ENCODE measurements at regions not wholly inside any gene's neighbourhood (a gene's known extent, or its start where the extent isn't known, plus 50 kb on each side); places are given as distances from the start of the nearest gene placed in this dataset.

- TF ChIP-seq CTCF (IDR thresholded peaks at IDR 0.05), result no peak
- intact Hi-C loops (cut with micrococcal nuclease), result no loop called here
- no peak overlapping the region for H3K27ac Mint-ChIP-seq
- no peak overlapping the region for H3K4me3 ChIP-seq (ENCODE audit: low read length)
- WGBS (ENCODE audit: insufficient coverage), result 81% methylated on average over 3 of the region's 3 CpGs
- H3K36me3 ChIP-seq (ENCODE audit: control insufficient read depth, insufficient read depth, low read length), result no peaks in the 10 kb centered on the region
- ATAC-seq (no peak), DNase-seq (no peak)
- no peaks in the 10 kb centered on the region for H3K4me1 Mint-ChIP-seq
- H3K36me3 Mint-ChIP-seq, result no peaks in the 10 kb centered on the region
- H3K27me3 ChIP-seq (ENCODE audit: control insufficient read depth, insufficient read depth, low read length), result no peaks in the 10 kb centered on the region
- H3K4me1 ChIP-seq (ENCODE audit: control insufficient read depth, insufficient read depth, low read length), result no peaks in the 10 kb centered on the region
- no peaks in the 10 kb centered on the region for H3K9me3 Mint-ChIP-seq
- H3K9me3 ChIP-seq (ENCODE audit: control insufficient read depth, insufficient read depth, low read length), result no peaks in the 10 kb centered on the region
- H3K27ac ChIP-seq (ENCODE audit: low read length), result no peak overlapping the region
- H3K4me3 Mint-ChIP-seq, result no peak overlapping the region
- H3K27me3 Mint-ChIP-seq (ENCODE audit: low read depth in 2 of 2), result peaks cover 15 to 20% of the 10 kb centered on the region in 2 donors
Observed at GRCh38 chr12:118777504-118777903, 203.8 kb upstream of the SRRM4 start.

DNA sequence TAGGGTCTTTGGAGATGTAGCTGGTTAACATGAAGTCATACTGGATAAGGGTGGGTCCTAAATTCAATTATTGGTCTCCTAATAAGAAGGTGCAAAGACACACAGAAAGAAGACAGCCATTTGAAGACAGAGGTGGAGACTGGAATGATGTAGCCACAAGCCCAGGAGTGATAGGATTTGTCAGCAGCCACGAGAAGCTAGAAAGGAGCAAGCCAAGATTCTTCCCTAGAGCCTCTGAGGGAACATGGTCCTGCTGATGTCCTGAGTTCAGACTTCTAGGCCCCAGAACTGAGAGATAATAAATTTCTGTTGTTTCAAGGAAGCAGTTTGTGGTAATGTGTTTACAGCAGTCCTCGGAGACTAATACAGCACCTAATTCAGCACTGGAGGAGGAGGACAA is 203.3 kb upstream of the SRRM4 start:
- H3K27me3 Mint-ChIP-seq (ENCODE audit: low read depth in 2 of 2), result peaks cover 12 to 20% of the 10 kb centered on the region in 2 donors
- WGBS (ENCODE audit: insufficient coverage), result 67% methylated on average over 2 of the region's 2 CpGs

DNA sequence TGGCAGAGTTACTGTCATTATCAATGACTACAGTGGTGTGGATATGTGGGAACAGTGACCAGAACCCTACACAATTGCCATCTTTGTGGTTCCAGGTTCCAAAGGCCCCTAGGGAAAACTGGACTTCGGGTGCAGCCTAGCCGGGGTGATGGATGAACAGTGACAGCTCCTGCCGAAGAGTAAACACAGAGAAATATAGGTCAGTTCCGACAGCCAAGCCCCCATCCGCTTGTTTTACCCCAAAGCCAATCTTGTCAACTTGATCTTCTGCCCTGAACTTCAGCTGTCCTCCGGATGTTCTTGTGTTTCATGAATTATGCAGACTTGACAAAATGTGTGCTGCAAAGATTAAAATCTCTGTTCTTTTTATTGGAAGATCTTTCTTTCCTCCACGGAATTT is 200.4 kb upstream of the SRRM4 start:
- H3K4me3 Mint-ChIP-seq, result no peak overlapping the region
- Histone ChIP-seq H3K9me3 (ENCODE audit: control insufficient read depth, insufficient read depth, low read length) (no peaks in the 10 kb centered on the region), H3K27me3 (ENCODE audit: control insufficient read depth, insufficient read depth, low read length) (no peaks in the 10 kb centered on the region), H3K4me1 (ENCODE audit: control insufficient read depth, insufficient read depth, low read length) (no peaks in the 10 kb centered on the region), H3K4me3 (ENCODE audit: low read length) (no peak overlapping the region), H3K36me3 (ENCODE audit: control insufficient read depth, insufficient read depth, low read length) (no peaks in the 10 kb centered on the region), H3K27ac (ENCODE audit: low read length) (no peak overlapping the region)
- DNase-seq, result no peak
- H3K27ac Mint-ChIP-seq, result no peak overlapping the region
- peaks cover 2% of the 10 kb centered on the region in 2 donors for H3K27me3 Mint-ChIP-seq (ENCODE audit: low read depth in 2 of 2)
- no peak for ATAC-seq
- H3K36me3 Mint-ChIP-seq, result no peaks in the 10 kb centered on the region
- H3K4me1 Mint-ChIP-seq, result no peaks in the 10 kb centered on the region
- no peak for TF ChIP-seq CTCF (IDR thresholded peaks at IDR 0.05)
- peaks cover 0 to 3% of the 10 kb centered on the region in 2 donors for H3K9me3 Mint-ChIP-seq
- intact Hi-C loops (cut with micrococcal nuclease), result no loop called here
- 68% methylated on average over 6 of the region's 7 CpGs for WGBS (ENCODE audit: insufficient coverage)

More for the DNA sequence above, 203.3 kb upstream of the SRRM4 start:
- no peak for ATAC-seq
- H3K4me3 Mint-ChIP-seq, result no peak overlapping the region
- no peaks in the 10 kb centered on the region for H3K36me3 Mint-ChIP-seq
- Histone ChIP-seq H3K36me3 (ENCODE audit: control insufficient read depth, insufficient read depth, low read length) (no peaks in the 10 kb centered on the region), H3K27me3 (ENCODE audit: control insufficient read depth, insufficient read depth, low read length) (no peaks in the 10 kb centered on the region), H3K4me3 (ENCODE audit: low read length) (no peak overlapping the region), H3K9me3 (ENCODE audit: control insufficient read depth, insufficient read depth, low read length) (no peaks in the 10 kb centered on the region), H3K4me1 (ENCODE audit: control insufficient read depth, insufficient read depth, low read length) (no peaks in the 10 kb centered on the region), H3K27ac (ENCODE audit: low read length) (no peak overlapping the region)
- H3K27ac Mint-ChIP-seq, result no peak overlapping the region
- H3K4me1 Mint-ChIP-seq, result no peaks in the 10 kb centered on the region
- intact Hi-C loops (cut with micrococcal nuclease), result no loop called here
- TF ChIP-seq CTCF (IDR thresholded peaks at IDR 0.05), result no peak
- H3K9me3 Mint-ChIP-seq, result no peaks in the 10 kb centered on the region
- DNase-seq, result no peak

DNA sequence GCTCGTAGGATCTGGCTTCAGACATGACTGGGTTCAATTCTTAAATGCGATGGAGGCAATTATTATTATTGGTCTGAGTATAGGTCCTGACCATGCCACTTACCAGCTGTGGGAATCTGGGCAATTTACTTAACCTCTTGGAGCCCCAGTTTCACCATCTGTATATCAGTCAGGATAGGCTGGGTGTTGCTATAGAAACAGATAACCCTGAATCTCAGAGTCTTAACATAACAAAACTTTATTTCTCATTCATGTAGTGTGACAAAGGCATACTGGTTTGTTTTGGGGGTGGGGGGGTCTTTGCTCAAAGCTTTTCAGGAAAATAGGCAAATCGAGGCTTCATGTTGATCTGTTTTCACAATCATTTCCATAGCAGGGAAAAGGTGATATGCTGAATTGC is 199.6 kb upstream of the SRRM4 start:
- peaks cover 0 to 3% of the 10 kb centered on the region in 2 donors for H3K9me3 Mint-ChIP-seq
- no peak overlapping the region for H3K4me3 Mint-ChIP-seq
- H3K27ac Mint-ChIP-seq, result no peak overlapping the region
- 68% methylated on average over 3 of the region's 3 CpGs for WGBS (ENCODE audit: insufficient coverage)
- no peaks in the 10 kb centered on the region for H3K4me1 Mint-ChIP-seq
- ATAC-seq (no peak), DNase-seq (no peak)
- Histone ChIP-seq H3K36me3 (ENCODE audit: control insufficient read depth, insufficient read depth, low read length) (no peaks in the 10 kb centered on the region), H3K9me3 (ENCODE audit: control insufficient read depth, insufficient read depth, low read length) (no peaks in the 10 kb centered on the region), H3K27ac (ENCODE audit: low read length) (no peak overlapping the region), H3K27me3 (ENCODE audit: control insufficient read depth, insufficient read depth, low read length) (no peaks in the 10 kb centered on the region), H3K4me1 (ENCODE audit: control insufficient read depth, insufficient read depth, low read length) (no peaks in the 10 kb centered on the region), H3K4me3 (ENCODE audit: low read length) (no peak overlapping the region)
- TF ChIP-seq CTCF (IDR thresholded peaks at IDR 0.05), result no peak
- intact Hi-C loops (cut with micrococcal nuclease), result no loop called here
- peaks cover 0 to 2% of the 10 kb centered on the region in 2 donors for H3K27me3 Mint-ChIP-seq (ENCODE audit: low read depth in 2 of 2)
- no peaks in the 10 kb centered on the region for H3K36me3 Mint-ChIP-seq

All from natural killer cell (primary cell).